ENCODE measurements at regions not wholly inside any gene's neighbourhood (a gene's known extent, or its start where the extent isn't known, plus 50 kb on each side); places are given as distances from the start of the nearest gene placed in this dataset.
"Not testable (repeated sequence)": the region's sequence is repeated elsewhere in the genome, so short reads cannot be mapped to it uniquely, and the experiment has no call there.

- H3K9me3 ChIP-seq: no peaks in the 10 kb centered on the region
- Mint-ChIP-seq H3K4me1 (ENCODE audit: low read depth, unreplicated experiment) (no peaks in the 10 kb centered on the region), H3K27me3 (ENCODE audit: insufficient read depth, unreplicated experiment) (no peaks in the 10 kb centered on the region), H3K9me3 (ENCODE audit: unreplicated experiment) (peaks cover 26% of the 10 kb centered on the region), H3K27ac (ENCODE audit: unreplicated experiment) (no peak overlapping the region), H3K4me3 (ENCODE audit: unreplicated experiment) (no peak overlapping the region), H3K36me3 (ENCODE audit: insufficient read depth, unreplicated experiment) (no peaks in the 10 kb centered on the region)
- intact Hi-C loops (cut with micrococcal nuclease; ENCODE audit: unreplicated experiment): no loop called here
- H3K4me1 ChIP-seq: no peaks in the 10 kb centered on the region
- H3K4me3 ChIP-seq (ENCODE audit: low read depth, low read length): no peak overlapping the region
- no peaks in the 10 kb centered on the region for H3K36me3 ChIP-seq (ENCODE audit: control insufficient read depth, insufficient read depth, low read length)
- BruUV-seq (replicated peaks): no TSS peak
- POLR2A ChIA-PET: no interaction called here
- no peak for DNase-seq
- no peak for TF ChIP-seq CTCF (IDR thresholded peaks at IDR 0.05; ENCODE audit: insufficient read depth in 1 of 2, low read depth in 1 of 2, low read length in 1 of 2, severe bottlenecking in 1 of 2, unreplicated experiment in 1 of 2)
- CTCF ChIA-PET: no interaction called here
- no peaks in the 10 kb centered on the region for H3K27me3 ChIP-seq (replicated peaks; ENCODE audit: control insufficient read depth, insufficient read depth, low read length)
Observed at GRCh38 chr19:20470345-20471135, 95.0 kb downstream of the ZNF737 start.

- intact Hi-C loops (cut with micrococcal nuclease; ENCODE audit: unreplicated experiment); H3K9me3 ChIP-seq; POLR2A ChIA-PET; H3K36me3 ChIP-seq (ENCODE audit: control insufficient read depth, insufficient read depth, low read length); CTCF ChIA-PET; H3K4me1 Mint-ChIP-seq (ENCODE audit: low read depth, unreplicated experiment); H3K4me3 Mint-ChIP-seq (ENCODE audit: unreplicated experiment); H3K27ac Mint-ChIP-seq (ENCODE audit: unreplicated experiment); H3K36me3 Mint-ChIP-seq (ENCODE audit: insufficient read depth, unreplicated experiment); DNase-seq; H3K4me1 ChIP-seq; H3K27me3 Mint-ChIP-seq (ENCODE audit: insufficient read depth, unreplicated experiment); BruUV-seq (replicated peaks); H3K4me3 ChIP-seq (ENCODE audit: low read depth, low read length); H3K27me3 ChIP-seq (replicated peaks; ENCODE audit: control insufficient read depth, insufficient read depth, low read length): not testable (repeated sequence)
- H3K9me3 Mint-ChIP-seq (ENCODE audit: unreplicated experiment): peaks cover 19% of the 10 kb centered on the region
Observed at GRCh38 chr19:20466638-20466990, 99.0 kb downstream of the ZNF737 start.

DNA sequence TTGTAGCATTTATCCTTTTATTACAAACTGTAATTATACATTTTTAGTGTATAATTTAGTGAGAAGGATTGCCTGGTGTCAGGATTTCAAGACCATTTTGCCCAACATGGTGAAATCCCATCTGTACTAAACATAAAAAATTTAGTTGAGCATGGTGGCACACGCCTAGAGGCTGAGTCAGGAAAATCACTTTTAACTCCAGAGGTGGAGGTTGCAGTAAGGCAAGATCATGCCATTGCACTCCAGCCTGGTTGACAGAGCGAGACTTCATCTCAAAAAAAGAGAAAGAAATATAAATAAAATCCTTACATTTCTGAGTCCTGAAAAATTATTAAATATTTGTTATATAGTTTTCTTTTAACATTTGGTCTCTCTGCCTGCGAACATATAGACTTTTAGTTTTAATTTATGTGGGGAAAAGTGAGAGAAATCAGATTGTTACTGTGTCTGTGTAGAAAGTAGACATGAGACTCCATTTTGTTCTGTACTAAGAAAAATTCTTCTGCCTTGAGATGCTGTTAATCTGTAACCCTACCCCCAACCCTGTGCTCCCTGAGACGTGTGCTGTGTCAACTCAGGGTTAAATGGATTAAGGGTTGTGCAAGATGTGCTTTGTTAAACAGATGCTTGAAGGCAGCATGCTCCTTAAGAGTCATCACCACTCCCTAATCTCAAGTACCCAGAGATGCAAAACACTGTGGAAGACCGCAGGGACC, 99.5 kb downstream of the ZNF737 start:
- H3K27me3 Mint-ChIP-seq (ENCODE audit: insufficient read depth, unreplicated experiment); H3K27ac Mint-ChIP-seq (ENCODE audit: unreplicated experiment); H3K4me3 ChIP-seq (ENCODE audit: low read depth, low read length); CTCF ChIA-PET; H3K36me3 ChIP-seq (ENCODE audit: control insufficient read depth, insufficient read depth, low read length); DNase-seq; H3K4me1 Mint-ChIP-seq (ENCODE audit: low read depth, unreplicated experiment); H3K36me3 Mint-ChIP-seq (ENCODE audit: insufficient read depth, unreplicated experiment); H3K27me3 ChIP-seq (replicated peaks; ENCODE audit: control insufficient read depth, insufficient read depth, low read length); H3K4me1 ChIP-seq; BruUV-seq (replicated peaks); intact Hi-C loops (cut with micrococcal nuclease; ENCODE audit: unreplicated experiment); H3K9me3 ChIP-seq; H3K4me3 Mint-ChIP-seq (ENCODE audit: unreplicated experiment); POLR2A ChIA-PET: not testable (repeated sequence)
- peaks cover 19% of the 10 kb centered on the region for H3K9me3 Mint-ChIP-seq (ENCODE audit: unreplicated experiment)

DNA sequence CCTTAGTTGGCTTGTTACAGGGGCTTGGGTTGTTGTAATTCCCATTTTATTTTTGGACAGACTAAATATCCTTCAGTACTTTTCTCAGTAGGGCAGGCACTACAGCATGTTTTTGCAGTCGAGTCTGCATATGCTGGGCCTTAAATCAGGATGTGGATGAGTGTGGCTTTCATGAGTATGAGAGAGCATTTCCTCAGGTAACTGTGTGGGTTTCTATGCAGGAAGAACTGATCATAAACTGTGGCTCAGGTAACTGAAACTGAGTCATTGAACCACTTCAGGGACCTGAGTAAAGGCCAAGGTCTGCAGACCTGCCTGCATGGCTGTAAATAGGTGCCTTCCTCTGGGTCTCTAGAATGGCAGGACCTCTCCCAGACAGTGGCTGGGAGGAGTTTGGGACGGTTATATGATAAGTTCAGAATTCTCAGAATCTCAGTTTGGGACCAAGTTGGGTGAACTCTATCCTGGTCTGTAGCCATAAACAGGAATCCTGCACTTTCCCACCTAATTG, 112.1 kb downstream of the ZNF737 start:
- no TSS peak for BruUV-seq (replicated peaks)
- Mint-ChIP-seq H3K27ac (ENCODE audit: unreplicated experiment) (no peak overlapping the region), H3K4me3 (ENCODE audit: unreplicated experiment) (no peak overlapping the region), H3K9me3 (ENCODE audit: unreplicated experiment) (no peaks in the 10 kb centered on the region), H3K36me3 (ENCODE audit: insufficient read depth, unreplicated experiment) (no peaks in the 10 kb centered on the region), H3K4me1 (ENCODE audit: low read depth, unreplicated experiment) (no peaks in the 10 kb centered on the region), H3K27me3 (ENCODE audit: insufficient read depth, unreplicated experiment) (no peaks in the 10 kb centered on the region)
- no peaks in the 10 kb centered on the region for H3K9me3 ChIP-seq
- H3K27me3 ChIP-seq (replicated peaks; ENCODE audit: control insufficient read depth, insufficient read depth, low read length): no peaks in the 10 kb centered on the region
- ChIA-PET CTCF (no interaction called here), POLR2A (no interaction called here)
- H3K36me3 ChIP-seq (ENCODE audit: control insufficient read depth, insufficient read depth, low read length): no peaks in the 10 kb centered on the region
- TF ChIP-seq CTCF (IDR thresholded peaks at IDR 0.05; ENCODE audit: insufficient read depth in 1 of 2, low read depth in 1 of 2, low read length in 1 of 2, severe bottlenecking in 1 of 2, unreplicated experiment in 1 of 2): no peak
- intact Hi-C loops (cut with micrococcal nuclease; ENCODE audit: unreplicated experiment): no loop called here
- no peak for DNase-seq
- H3K4me1 ChIP-seq: no peaks in the 10 kb centered on the region
- H3K4me3 ChIP-seq (ENCODE audit: low read depth, low read length): no peak overlapping the region

Measured in Caco-2 (cell line).